SK-N-SH (cell line): ENCODE measurements at regions not wholly inside any gene's neighbourhood (a gene's known extent, or its start where the extent isn't known, plus 50 kb on each side); places are given as distances from the start of the nearest gene placed in this dataset.

Experiments
- CTCF ChIA-PET: fragments of 300-600, 350-600 bp; formaldehyde crosslinking; extraction: SDS; loops from one replicate; lab custom pipeline; 2021; lab: Yijun Ruan, JAX
- POLR2A ChIA-PET: fragments of 350-600 bp; sonication (Branson Sonifier 250); formaldehyde crosslinking; extraction: SDS; loops from one replicate; lab custom pipeline; 2020; ENCODE audit warnings: antibody characterized with exemption, inconsistent platforms; lab: Yijun Ruan, JAX
- DNase-seq: peaks from one replicate; pipeline ENCODE4 v3.0.0; 2012
- H2AFZ ChIP-seq: fragments of 200-600 bp; sonication (generic); 2 replicates; pipeline ENCODE4 v1.8.1; 2016; ENCODE audit warnings: antibody characterized with exemption, mild to moderate bottlenecking, low read depth
- H3F3A ChIP-seq: fragments of 200-600 bp; sonication (generic); replicated peaks from 2 replicates; pipeline ENCODE3; 2016; ENCODE audit warnings: antibody characterized with exemption, mild to moderate bottlenecking; ENCODE audit not compliant: insufficient read depth
- H3K27ac ChIP-seq, 2 experiments: fragments of 200-500 bp in 1 of 2; fragments of 200-600 bp in 1 of 2; sonication (Bioruptor generic) in 1 of 2; sonication (generic), shearing (Covaris generic) in 1 of 2; 2 replicates each; pipeline versions ENCODE4 v1.5.1 to v1.6.1; 2014 to 2016; ENCODE audit warnings: low read depth in 2 of 2, inconsistent platforms in 1 of 2, low read length in 1 of 2, mild to moderate bottlenecking in 1 of 2, mixed read lengths in 1 of 2
- H3K27me3 ChIP-seq: fragments of 200-600 bp; sonication (generic), shearing (Covaris generic); 2 replicates; pipeline ENCODE4 v1.6.1; 2016; ENCODE audit warnings: mixed run types; ENCODE audit not compliant: insufficient read depth
- H3K36me3 ChIP-seq, 2 experiments: fragments of 200-500 bp in 1 of 2; fragments of 200-600 bp in 1 of 2; sonication (Bioruptor generic) in 1 of 2; sonication (generic) in 1 of 2; replicated peaks in 1 of 2; 2 replicates each; pipeline versions ENCODE3 to v1.5.1; 2014 to 2016; ENCODE audit warnings: low read length in 1 of 2, mild to moderate bottlenecking in 1 of 2; ENCODE audit not compliant: insufficient read depth in 2 of 2, control insufficient read depth in 1 of 2
- H3K4me1 ChIP-seq, 2 experiments: fragments of 200-500 bp in 1 of 2; fragments of 200-600 bp in 1 of 2; sonication (Bioruptor generic) in 1 of 2; sonication (generic), shearing (Covaris generic) in 1 of 2; 2 replicates each; pipeline versions ENCODE4 v1.5.1 to v1.6.1; 2014 to 2016; ENCODE audit warnings: low read depth in 1 of 2, low read length in 1 of 2, mixed run types in 1 of 2; ENCODE audit not compliant: insufficient read depth in 2 of 2, control insufficient read depth in 1 of 2
- H3K4me2 ChIP-seq: fragments of 200-600 bp; sonication (generic), shearing (Covaris generic); 2 replicates; pipeline ENCODE4 v1.6.1; 2017; ENCODE audit warnings: mixed run types
- H3K4me3 ChIP-seq, 2 experiments: fragments of 200-500 bp in 1 of 2; fragments of 200-600 bp in 1 of 2; sonication (Bioruptor generic) in 1 of 2; sonication (generic), shearing (Covaris generic) in 1 of 2; 2 replicates each; pipeline versions ENCODE4 v1.5.1 to v1.8.1; 2014 to 2016; ENCODE audit warnings: low read depth in 2 of 2, inconsistent platforms in 1 of 2, low read length in 1 of 2, mild to moderate bottlenecking in 1 of 2, mixed read lengths in 1 of 2, moderate library complexity in 1 of 2
- H3K79me2 ChIP-seq: fragments of 200-600 bp; sonication (generic); 2 replicates; pipeline ENCODE4 v1.8.1; 2017; ENCODE audit warnings: mild to moderate bottlenecking; ENCODE audit not compliant: insufficient read depth
- H3K9ac ChIP-seq: fragments of 200-600 bp; sonication (generic); 2 replicates; pipeline ENCODE4 v1.6.1; 2017; ENCODE audit warnings: mixed run types
- H3K9me2 ChIP-seq: fragments of 200-600 bp; sonication (generic); 2 replicates; pipeline ENCODE4 v1.6.1; 2017; ENCODE audit warnings: mixed run types
- H3K9me3 ChIP-seq: fragments of 200-600 bp; sonication (generic); 2 replicates; pipeline ENCODE4 v1.6.1; 2017; ENCODE audit warnings: mixed run types, mild to moderate bottlenecking, moderate library complexity
- H4K20me1 ChIP-seq: fragments of 200-600 bp; sonication (generic); 2 replicates; pipeline ENCODE4 v1.6.1; 2017; ENCODE audit warnings: mild to moderate bottlenecking, mixed run types; ENCODE audit not compliant: insufficient read depth
- ELF1 ChIP-seq: IDR thresholded peaks from 2 replicates; pipeline ENCODE4 v1.4.0; 2012
- FOXJ3 ChIP-seq: sonication (generic); formaldehyde crosslinking; IDR thresholded peaks from 2 replicates; pipeline ENCODE4 v1.5.1; 2020; ENCODE audit warnings: mild to moderate bottlenecking, missing genetic modification reagents
- GATA2 ChIP-seq: sonication (generic); formaldehyde crosslinking; IDR thresholded peaks from 2 replicates; pipeline ENCODE4 v1.5.0; 2020; ENCODE audit warnings: mild to moderate bottlenecking, missing genetic modification reagents
- IRF3 ChIP-seq: fragments of 150-350 bp; IDR thresholded peaks from 2 replicates; pipeline ENCODE4 v1.6.1; 2016; ENCODE audit warnings: mild to moderate bottlenecking, low read depth, low read length
- JUND ChIP-seq: IDR thresholded peaks from 2 replicates; pipeline ENCODE4 v1.4.0; 2012
- NRF1 ChIP-seq: IDR thresholded peaks from 2 replicates; pipeline ENCODE4 v1.6.1; 2012; ENCODE audit warnings: low read depth, mild to moderate bottlenecking, low read length
- RCOR1 ChIP-seq: fragments of 150-350 bp; IDR thresholded peaks from 2 replicates; pipeline ENCODE4 v1.6.1; 2017; ENCODE audit warnings: antibody characterized with exemption, low read length
- RFX5 ChIP-seq: IDR thresholded peaks from 2 replicates; pipeline ENCODE4 v1.6.1; 2012; ENCODE audit warnings: mild to moderate bottlenecking, improper control_type of control experiment, low read length
- RXRA ChIP-seq: IDR thresholded peaks from 2 replicates; pipeline ENCODE4 v1.4.0; 2012; ENCODE audit warnings: low read depth, mild to moderate bottlenecking, borderline replicate concordance
- TAF1 ChIP-seq: IDR thresholded peaks from 2 replicates; pipeline ENCODE4 v1.6.1; 2012; ENCODE audit warnings: low read depth, mild to moderate bottlenecking, low read length, moderate library complexity, borderline replicate concordance
- YY1 ChIP-seq: IDR thresholded peaks from 2 replicates; pipeline ENCODE4 v1.4.0; 2012; ENCODE audit warnings: low read depth, mild to moderate bottlenecking
- ZBTB33 ChIP-seq: IDR thresholded peaks from 2 replicates; pipeline ENCODE4 v1.4.0; 2012; ENCODE audit warnings: low read depth, borderline replicate concordance
- WGBS: methylation state at CpG from one replicate; pipeline ENCODE4 v1.1.6; 2017; ENCODE audit warnings: low lambda C conversion rate; 5-methylcytosine and 5-hydroxymethylcytosine counted together

GRCh38 chr10:44593952-44594351 lies 209.1 kb upstream of the CXCL12 start:
- Histone ChIP-seq H3K4me1 (no peaks in the 10 kb centered on the region), H4K20me1 (no peaks in the 10 kb centered on the region), H3K9ac (no peak overlapping the region), H3K4me2 (no peak overlapping the region), H3F3A (no peaks in the 10 kb centered on the region), H2AFZ (no peak overlapping the region), H3K9me2 (no peaks in the 10 kb centered on the region), H3K9me3 (no peaks in the 10 kb centered on the region), H3K79me2 (no peaks in the 10 kb centered on the region), H3K27ac (no peak overlapping the region), H3K27me3 (peaks cover 29% of the 10 kb centered on the region; the same call in 1 of the 2 replicates), H3K36me3 (no peaks in the 10 kb centered on the region), H3K4me3 (no peak overlapping the region)
- no peak for DNase-seq
- ChIA-PET CTCF (no interaction called here), POLR2A (no interaction called here)
- 0% methylated on average over 6 of the region's 7 CpGs for WGBS
- TF ChIP-seq RXRA: no peak
- no peak for TF ChIP-seq NRF1
- no peak for TF ChIP-seq RCOR1
- no peak for TF ChIP-seq GATA2 (CRISPR knock-in tag)
- TF ChIP-seq ZBTB33: no peak
- TF ChIP-seq RFX5: no peak

DNA sequence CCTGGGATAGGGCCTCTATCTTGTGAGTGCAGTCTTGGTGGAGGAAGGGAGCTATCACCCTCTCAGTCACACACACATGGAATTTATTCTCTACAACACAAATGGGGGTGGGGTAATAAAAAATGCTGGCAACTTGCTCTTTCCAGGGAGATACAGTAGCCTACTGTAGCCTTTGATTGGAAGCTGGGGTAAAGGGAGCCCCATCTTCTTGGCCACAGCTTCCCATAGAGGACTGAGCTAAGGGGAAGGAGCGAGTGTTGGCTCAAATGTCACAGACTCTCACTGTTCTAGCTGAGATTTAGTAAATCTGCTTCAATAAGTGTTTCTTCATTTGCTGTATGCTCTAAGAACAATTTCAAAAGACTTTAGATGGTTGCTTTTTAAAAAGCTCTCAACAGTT lies 222.2 kb upstream of the CXCL12 start:
- Histone ChIP-seq H3K27ac (no peak overlapping the region), H3K79me2 (no peaks in the 10 kb centered on the region), H3K27me3 (peaks cover 34% of the 10 kb centered on the region; the same call in 1 of the 2 replicates), H3K4me1 (no peaks in the 10 kb centered on the region), H3F3A (no peaks in the 10 kb centered on the region)
- no peak for DNase-seq
- 0% methylated on average over 1 of the region's 1 CpG for WGBS
- TF ChIP-seq RXRA (no peak), FOXJ3 (CRISPR knock-in tag) (no peak), ELF1 (no peak), GATA2 (CRISPR knock-in tag) (no peak), IRF3 (no peak), TAF1 (no peak), YY1 (no peak), ZBTB33 (no peak), JUND (no peak)
- TF ChIP-seq, all 33 proteins: peak for 0
- H3K9ac ChIP-seq: no peak overlapping the region
- no peaks in the 10 kb centered on the region for H4K20me1 ChIP-seq
- no peaks in the 10 kb centered on the region; the same call in 1 of the 2 replicates for H3K9me2 ChIP-seq
- H2AFZ ChIP-seq: no peak overlapping the region
- H3K9me3 ChIP-seq: no peaks in the 10 kb centered on the region
- no peak overlapping the region for H3K4me2 ChIP-seq
- ChIA-PET POLR2A (no interaction called here), CTCF (interaction anchor here (0.5 kb wide), 1 partner anchor 11 kb away, joined by 4 read pairs; no protein-coding TSS in a partner anchor)
- H3K4me3 ChIP-seq: no peak overlapping the region
- H3K36me3 ChIP-seq: no peaks in the 10 kb centered on the region
